ENCODE measurements at regions not wholly inside any gene's neighbourhood (a gene's known extent, or its start where the extent isn't known, plus 50 kb on each side); places are given as distances from the start of the nearest gene placed in this dataset.

GRCh38 chr2:105180491-105180972 is 61.0 kb upstream of the GPR45 start:
- no peak for TF ChIP-seq TARDBP (IDR thresholded peaks at IDR 0.05)
- TF ChIP-seq NFRKB (IDR thresholded peaks at IDR 0.05), result no peak
- no peak for TF ChIP-seq SP1 (IDR thresholded peaks at IDR 0.05)
- no peak for TF ChIP-seq FOXK2 (IDR thresholded peaks at IDR 0.05)

Measured in HEK293T (cell line).